Lower leg skin (tissue), 3 donors: ENCODE measurements at regions not wholly inside any gene's neighbourhood (a gene's known extent, or its start where the extent isn't known, plus 50 kb on each side); places are given as distances from the start of the nearest gene placed in this dataset.

Source experiments
- CTCF ChIP-seq, 3 donors: fragments of 450-650 bp; IDR thresholded peaks; one replicate each; pipeline ENCODE4 v1.5.1; 2016; ENCODE audit warnings: antibody characterized with exemption in 3 of 3, mild to moderate bottlenecking in 3 of 3, moderate library complexity in 2 of 3
- POLR2A ChIP-seq, 2 donors: fragments of 450-650 bp; IDR thresholded peaks; one replicate each; pipeline ENCODE4 v1.6.1; 2016 to 2017; ENCODE audit warnings: antibody characterized with exemption in 2 of 2, mild to moderate bottlenecking in 1 of 2, moderate library complexity in 1 of 2

- TF ChIP-seq POLR2A (IDR thresholded peaks at IDR 0.05), result no peak
- no peak for TF ChIP-seq CTCF (IDR thresholded peaks at IDR 0.05)
Measured at GRCh38 chr12:24044941-24045703, 95.7 kb upstream of the SOX5 start.
